Breast epithelium (tissue), 3 donors: ENCODE measurements at regions not wholly inside any gene's neighbourhood (a gene's known extent, or its start where the extent isn't known, plus 50 kb on each side); places are given as distances from the start of the nearest gene placed in this dataset.

ENCODE experiments used
- CTCF ChIP-seq, 3 donors: fragments of 450-650 bp; IDR thresholded peaks; one replicate each; pipeline ENCODE4 v1.5.1; 2016 to 2017; ENCODE audit warnings: antibody characterized with exemption in 3 of 3, mild to moderate bottlenecking in 3 of 3, moderate library complexity in 3 of 3
- POLR2A ChIP-seq: fragments of 450-650 bp; IDR thresholded peaks from one replicate; pipeline ENCODE4 v1.6.1; 2016; ENCODE audit warnings: antibody characterized with exemption, mild to moderate bottlenecking, moderate library complexity
- POLR2AphosphoS5 ChIP-seq, 3 donors: sonication (generic); formaldehyde crosslinking; IDR thresholded peaks; one replicate each; pipeline ENCODE4 v1.6.1; 2017; ENCODE audit warnings: antibody characterized with exemption in 3 of 3

- TF ChIP-seq CTCF (IDR thresholded peaks at IDR 0.05): no peak
- no peak for TF ChIP-seq POLR2AphosphoS5 (IDR thresholded peaks at IDR 0.05)
- TF ChIP-seq POLR2A: no peak
Measured at GRCh38 chr2:57465967-57466366, 580.6 kb upstream of the VRK2 start.
